HCT116 (cell line): ENCODE measurements at regions not wholly inside any gene's neighbourhood (a gene's known extent, or its start where the extent isn't known, plus 50 kb on each side); places are given as distances from the start of the nearest gene placed in this dataset.
"Not testable (repeated sequence)": the region's sequence is repeated elsewhere in the genome, so short reads cannot be mapped to it uniquely, and the experiment has no call there.

Experiments
- CEBPB ChIP-seq: IDR thresholded peaks from 2 replicates; pipeline ENCODE4 v1.6.1; 2012; ENCODE audit warnings: low read depth
- EGR1 ChIP-seq: IDR thresholded peaks from 2 replicates; pipeline ENCODE4 v1.6.1; 2012; ENCODE audit warnings: low read depth
- ELF1 ChIP-seq: IDR thresholded peaks from 2 replicates; pipeline ENCODE4 v1.6.1; 2012; ENCODE audit warnings: low read depth, borderline replicate concordance
- EZH2 ChIP-seq: fragments of 200-600 bp; sonication (generic); IDR thresholded peaks from 2 replicates; pipeline ENCODE4 v1.6.1; 2017; ENCODE audit warnings: antibody characterized with exemption, mixed run types
- POLR2A ChIP-seq: IDR thresholded peaks from 2 replicates; pipeline ENCODE4 v1.7.0; 2011; ENCODE audit warnings: borderline replicate concordance; ENCODE audit not compliant: insufficient read depth, insufficient read length; ENCODE audit errors: extremely low read depth
- RAD21 ChIP-seq: IDR thresholded peaks from 2 replicates; pipeline ENCODE4 v1.6.1; 2012; ENCODE audit warnings: low read depth, mild to moderate bottlenecking
- SIN3A ChIP-seq: IDR thresholded peaks from 2 replicates; pipeline ENCODE4 v1.6.1; 2012; ENCODE audit warnings: low read depth
- ZNF274 ChIP-seq: fragments of 200-500 bp; sonication (Bioruptor generic); IDR thresholded peaks from 2 replicates; pipeline ENCODE4 v1.6.1; 2014; ENCODE audit warnings: mild to moderate bottlenecking, low read depth, low read length, inconsistent platforms
- TF ChIP-seq, protein P1 (sequence below), 3 experiments: fragments of 200-600 bp in 1 of 3; sonication (generic) in 1 of 3; IDR thresholded peaks in 2 of 3; conservative IDR thresholded peaks in 1 of 3; 2 replicates each; pipeline ENCODE4 v1.5.1; 2012 to 2017; ENCODE audit warnings: low read depth in 2 of 3, low read length in 2 of 3, antibody characterized with exemption in 1 of 3, borderline replicate concordance in 1 of 3, control low read depth in 1 of 3, mild to moderate bottlenecking in 1 of 3, mixed read lengths in 1 of 3, mixed run types in 1 of 3, moderate library complexity in 1 of 3; ENCODE audit not compliant: insufficient read depth in 1 of 3
- TF ChIP-seq, protein P2 (sequence below): IDR thresholded peaks from 2 replicates; pipeline ENCODE4 v1.6.1; 2012
- TF ChIP-seq, protein P3 (sequence below): IDR thresholded peaks from 2 replicates; pipeline ENCODE4 v1.6.1; 2012; ENCODE audit warnings: low read depth

DNA sequence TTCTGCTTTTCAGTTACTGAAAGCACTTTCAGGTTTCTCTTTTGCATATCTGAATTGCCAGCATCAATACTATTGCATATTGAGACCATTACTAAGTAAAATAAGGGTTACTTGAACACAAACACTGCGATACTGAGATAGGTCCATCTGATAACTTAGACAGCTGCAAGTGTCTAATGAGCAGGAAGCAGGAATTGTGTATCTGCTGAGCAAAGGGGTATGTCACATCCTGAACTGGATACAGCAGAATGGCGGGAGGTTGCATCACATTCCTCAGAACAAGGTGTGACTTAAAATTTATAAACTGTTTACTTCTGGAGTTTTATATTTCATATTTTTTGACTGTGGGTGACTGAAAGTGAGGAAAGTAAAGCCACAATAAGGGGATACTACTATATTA, 142.7 kb downstream of the POTEM start:
- not testable (repeated sequence) for TF ChIP-seq EGR1, CEBPB, POLR2A, RAD21, EZH2, ELF1, SIN3A, ZNF274
- TF ChIP-seq, protein P1, sequence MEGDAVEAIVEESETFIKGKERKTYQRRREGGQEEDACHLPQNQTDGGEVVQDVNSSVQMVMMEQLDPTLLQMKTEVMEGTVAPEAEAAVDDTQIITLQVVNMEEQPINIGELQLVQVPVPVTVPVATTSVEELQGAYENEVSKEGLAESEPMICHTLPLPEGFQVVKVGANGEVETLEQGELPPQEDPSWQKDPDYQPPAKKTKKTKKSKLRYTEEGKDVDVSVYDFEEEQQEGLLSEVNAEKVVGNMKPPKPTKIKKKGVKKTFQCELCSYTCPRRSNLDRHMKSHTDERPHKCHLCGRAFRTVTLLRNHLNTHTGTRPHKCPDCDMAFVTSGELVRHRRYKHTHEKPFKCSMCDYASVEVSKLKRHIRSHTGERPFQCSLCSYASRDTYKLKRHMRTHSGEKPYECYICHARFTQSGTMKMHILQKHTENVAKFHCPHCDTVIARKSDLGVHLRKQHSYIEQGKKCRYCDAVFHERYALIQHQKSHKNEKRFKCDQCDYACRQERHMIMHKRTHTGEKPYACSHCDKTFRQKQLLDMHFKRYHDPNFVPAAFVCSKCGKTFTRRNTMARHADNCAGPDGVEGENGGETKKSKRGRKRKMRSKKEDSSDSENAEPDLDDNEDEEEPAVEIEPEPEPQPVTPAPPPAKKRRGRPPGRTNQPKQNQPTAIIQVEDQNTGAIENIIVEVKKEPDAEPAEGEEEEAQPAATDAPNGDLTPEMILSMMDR (IDR thresholded peaks at IDR 0.05 in 2 of 3, conservative IDR thresholded peaks at IDR 0.05 in 1 of 3; ENCODE audit: borderline replicate concordance in 1 of 3, insufficient read depth in 1 of 3, low read depth in 2 of 3, low read length in 2 of 3) = not testable (repeated sequence)
- TF ChIP-seq, protein P2, sequence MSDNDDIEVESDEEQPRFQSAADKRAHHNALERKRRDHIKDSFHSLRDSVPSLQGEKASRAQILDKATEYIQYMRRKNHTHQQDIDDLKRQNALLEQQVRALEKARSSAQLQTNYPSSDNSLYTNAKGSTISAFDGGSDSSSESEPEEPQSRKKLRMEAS = not testable (repeated sequence)
- TF ChIP-seq, protein P3, sequence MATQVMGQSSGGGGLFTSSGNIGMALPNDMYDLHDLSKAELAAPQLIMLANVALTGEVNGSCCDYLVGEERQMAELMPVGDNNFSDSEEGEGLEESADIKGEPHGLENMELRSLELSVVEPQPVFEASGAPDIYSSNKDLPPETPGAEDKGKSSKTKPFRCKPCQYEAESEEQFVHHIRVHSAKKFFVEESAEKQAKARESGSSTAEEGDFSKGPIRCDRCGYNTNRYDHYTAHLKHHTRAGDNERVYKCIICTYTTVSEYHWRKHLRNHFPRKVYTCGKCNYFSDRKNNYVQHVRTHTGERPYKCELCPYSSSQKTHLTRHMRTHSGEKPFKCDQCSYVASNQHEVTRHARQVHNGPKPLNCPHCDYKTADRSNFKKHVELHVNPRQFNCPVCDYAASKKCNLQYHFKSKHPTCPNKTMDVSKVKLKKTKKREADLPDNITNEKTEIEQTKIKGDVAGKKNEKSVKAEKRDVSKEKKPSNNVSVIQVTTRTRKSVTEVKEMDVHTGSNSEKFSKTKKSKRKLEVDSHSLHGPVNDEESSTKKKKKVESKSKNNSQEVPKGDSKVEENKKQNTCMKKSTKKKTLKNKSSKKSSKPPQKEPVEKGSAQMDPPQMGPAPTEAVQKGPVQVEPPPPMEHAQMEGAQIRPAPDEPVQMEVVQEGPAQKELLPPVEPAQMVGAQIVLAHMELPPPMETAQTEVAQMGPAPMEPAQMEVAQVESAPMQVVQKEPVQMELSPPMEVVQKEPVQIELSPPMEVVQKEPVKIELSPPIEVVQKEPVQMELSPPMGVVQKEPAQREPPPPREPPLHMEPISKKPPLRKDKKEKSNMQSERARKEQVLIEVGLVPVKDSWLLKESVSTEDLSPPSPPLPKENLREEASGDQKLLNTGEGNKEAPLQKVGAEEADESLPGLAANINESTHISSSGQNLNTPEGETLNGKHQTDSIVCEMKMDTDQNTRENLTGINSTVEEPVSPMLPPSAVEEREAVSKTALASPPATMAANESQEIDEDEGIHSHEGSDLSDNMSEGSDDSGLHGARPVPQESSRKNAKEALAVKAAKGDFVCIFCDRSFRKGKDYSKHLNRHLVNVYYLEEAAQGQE = not testable (repeated sequence)
